IMR-90 (cell line): ENCODE measurements at regions not wholly inside any gene's neighbourhood (a gene's known extent, or its start where the extent isn't known, plus 50 kb on each side); places are given as distances from the start of the nearest gene placed in this dataset.

Experiments
- ATAC-seq: fragments of 200-7000 bp; cut with Tn5 transposase; 2 replicates; pipeline ENCODE4 v1.9.1; 2020; ENCODE audit warnings: low read depth, mild to moderate bottlenecking, moderate library complexity
- BruUV-seq: library from RNA; stranded (reverse); fragments of 400-500 nt; replicated peaks from 2 replicates; lab custom pipeline; 2021; lab: Mats Ljungman, UMichigan
- CTCF ChIA-PET: fragments of 300-600 bp; formaldehyde crosslinking; extraction: SDS; loops from one replicate; lab custom pipeline; 2021; ENCODE audit warnings: antibody characterized with exemption; lab: Yijun Ruan, JAX
- POLR2A ChIA-PET: fragments of 300-600 bp; sonication (Branson Sonifier 250); formaldehyde crosslinking; loops from one replicate; lab custom pipeline; 2022; ENCODE audit warnings: antibody characterized with exemption; ENCODE audit not compliant: unreplicated experiment; lab: Charles Lee
- DNase-seq: peaks from one replicate; pipeline ENCODE4 v3.0.0; 2013
- H2AFZ ChIP-seq: replicated peaks from 2 replicates; pipeline ENCODE3; 2013; ENCODE audit warnings: low read length, mild to moderate bottlenecking; ENCODE audit not compliant: poor library complexity
- H2AK5ac ChIP-seq: 2 replicates; pipeline ENCODE4 v1.6.1; 2013; ENCODE audit warnings: low read depth, low read length, inconsistent platforms
- H2AK9ac ChIP-seq: replicated peaks from 2 replicates; pipeline ENCODE3; 2013; ENCODE audit warnings: mild to moderate bottlenecking, low read depth, low read length, moderate library complexity; ENCODE audit not compliant: poor library complexity
- H2BK120ac ChIP-seq: 2 replicates; pipeline ENCODE4 v1.6.1; 2013; ENCODE audit warnings: low read depth, low read length, inconsistent platforms
- H2BK15ac ChIP-seq: 3 replicates; pipeline ENCODE4 v1.6.1; 2013; ENCODE audit warnings: low read depth, low read length, inconsistent platforms
- H2BK20ac ChIP-seq: 2 replicates; pipeline ENCODE4 v1.6.1; 2013; ENCODE audit warnings: low read depth, mild to moderate bottlenecking, inconsistent platforms, low read length, moderate library complexity
- H2BK5ac ChIP-seq: 2 replicates; pipeline ENCODE4 v1.6.1; 2013; ENCODE audit warnings: mild to moderate bottlenecking, low read depth, low read length, inconsistent platforms; ENCODE audit not compliant: poor library complexity, severe bottlenecking
- H3K14ac ChIP-seq: replicated peaks from 2 replicates; pipeline ENCODE4 v1.6.1; 2013; ENCODE audit warnings: low read depth, low read length, inconsistent platforms
- H3K18ac ChIP-seq: 2 replicates; pipeline ENCODE4 v1.6.1; 2013; ENCODE audit warnings: low read depth, low read length, control low read depth
- H3K23ac ChIP-seq: 2 replicates; pipeline ENCODE4 v1.6.1; 2013; ENCODE audit warnings: low read depth, low read length, inconsistent platforms
- H3K27ac ChIP-seq: 2 replicates; pipeline ENCODE4 v1.5.1; 2013; ENCODE audit warnings: mild to moderate bottlenecking, control low read depth, low read length; ENCODE audit not compliant: insufficient read depth
- H3K27me3 ChIP-seq: 2 replicates; pipeline ENCODE4 v1.6.1; 2013; ENCODE audit warnings: low read length; ENCODE audit not compliant: control insufficient read depth, insufficient read depth
- H3K36me3 ChIP-seq: 2 replicates; pipeline ENCODE4 v1.6.1; 2013; ENCODE audit warnings: low read length, mixed read lengths; ENCODE audit not compliant: control insufficient read depth, insufficient read depth
- H3K4ac ChIP-seq: 2 replicates; pipeline ENCODE4 v1.6.1; 2013; ENCODE audit warnings: low read depth, low read length, inconsistent platforms
- H3K4me1 ChIP-seq: 2 replicates; pipeline ENCODE4 v1.6.1; 2013; ENCODE audit warnings: low read length, mixed read lengths; ENCODE audit not compliant: control insufficient read depth, insufficient read depth
- H3K4me2 ChIP-seq: 2 replicates; pipeline ENCODE4 v1.6.1; 2013; ENCODE audit warnings: low read depth, mild to moderate bottlenecking, control low read depth, low read length, moderate library complexity
- H3K4me3 ChIP-seq: 2 replicates; pipeline ENCODE4 v1.5.1; 2013; ENCODE audit warnings: low read depth, mild to moderate bottlenecking, control low read depth, low read length, moderate library complexity; ENCODE audit not compliant: insufficient read depth
- H3K56ac ChIP-seq: 2 replicates; pipeline ENCODE4 v1.6.1; 2013; ENCODE audit warnings: low read length, inconsistent platforms; ENCODE audit not compliant: insufficient read depth; ENCODE audit errors: extremely low read depth
- H3K79me1 ChIP-seq, 2 experiments: 2 replicates each; pipeline ENCODE4 v1.6.1; 2013; ENCODE audit warnings: low read length in 2 of 2, inconsistent platforms in 1 of 2, low read depth in 1 of 2
- H3K9ac ChIP-seq: 2 replicates; pipeline ENCODE4 v1.6.1; 2013; ENCODE audit warnings: low read depth, low read length, control low read depth
- H3K9me1 ChIP-seq: 2 replicates; pipeline ENCODE4 v1.6.1; 2013; ENCODE audit warnings: low read length, inconsistent platforms; ENCODE audit not compliant: insufficient read depth
- H3K9me3 ChIP-seq: 2 replicates; pipeline ENCODE4 v1.6.1; 2013; ENCODE audit warnings: low read length; ENCODE audit not compliant: control insufficient read depth, insufficient read depth
- H4K20me1 ChIP-seq: 2 replicates; pipeline ENCODE4 v1.6.1; 2013; ENCODE audit warnings: low read length, inconsistent platforms; ENCODE audit not compliant: insufficient read depth
- H4K5ac ChIP-seq: 2 replicates; pipeline ENCODE4 v1.6.1; 2013; ENCODE audit warnings: mild to moderate bottlenecking, low read depth, low read length, control low read depth
- H4K8ac ChIP-seq, 2 experiments: 2 replicates each; pipeline ENCODE4 v1.6.1; 2013; ENCODE audit warnings: low read depth in 2 of 2, low read length in 2 of 2, control low read depth in 1 of 2, inconsistent platforms in 1 of 2
- H4K91ac ChIP-seq: 2 replicates; pipeline ENCODE4 v1.6.1; 2013; ENCODE audit warnings: low read depth, low read length, inconsistent platforms; ENCODE audit not compliant: insufficient read depth
- BHLHE40 ChIP-seq: fragments of 150-350 bp; IDR thresholded peaks from 2 replicates; pipeline ENCODE4 v1.6.1; 2016; ENCODE audit warnings: mild to moderate bottlenecking, low read depth, low read length
- CHD1 ChIP-seq: IDR thresholded peaks from 2 replicates; pipeline ENCODE4 v1.6.1; 2012; ENCODE audit warnings: low read depth, low read length, improper control_type of control experiment
- CTCF ChIP-seq: conservative IDR thresholded peaks from 2 replicates; pipeline ENCODE4 v1.5.1; 2012; ENCODE audit warnings: mild to moderate bottlenecking, low read depth, low read length, improper control_type of control experiment
- POLR2A ChIP-seq: IDR thresholded peaks from 2 replicates; pipeline ENCODE4 v1.6.1; 2012; ENCODE audit warnings: mild to moderate bottlenecking, low read depth, low read length
- RAD21 ChIP-seq: IDR thresholded peaks from 2 replicates; pipeline ENCODE4 v1.6.1; 2012; ENCODE audit warnings: low read length, improper control_type of control experiment
- RCOR1 ChIP-seq: IDR thresholded peaks from 2 replicates; pipeline ENCODE4 v1.6.1; 2012; ENCODE audit warnings: mild to moderate bottlenecking, low read length, improper control_type of control experiment; ENCODE audit not compliant: insufficient replicate concordance
- RFX5 ChIP-seq: IDR thresholded peaks from 2 replicates; pipeline ENCODE4 v1.8.0; 2012; ENCODE audit warnings: low read depth, mild to moderate bottlenecking, low read length, moderate library complexity
- WGBS, 2 experiments: methylation state at CpG; one replicate each; pipeline versions ENCODE4 v1.1.5 to v1.1.7; 2013; ENCODE audit warnings: missing lambda C conversion rate in 2 of 2; ENCODE audit not compliant: insufficient read length in 1 of 2; ENCODE audit errors: extremely low coverage in 2 of 2; 5-methylcytosine and 5-hydroxymethylcytosine counted together
- dilution Hi-C: fragments of 300-500 bp; cut with HindIII; formaldehyde crosslinking; loops from one replicate; pipeline ENCODE4 v1.14.3; 2018; ENCODE audit warnings: low sequenced_read_pairs; ENCODE audit not compliant: unreplicated experiment
- in situ Hi-C: fragments of 300-500 bp; cut with MboI; formaldehyde crosslinking; loops from 3 replicates; pipeline ENCODE4 v1.14.3; 2019; ENCODE audit warnings: low sequenced_read_pairs, inconsistent platforms, mixed read lengths
- intact Hi-C: fragments of 100-400 bp; cut with micrococcal nuclease; formaldehyde crosslinking; loops from 2 replicates; pipeline ENCODE4 v1.10.0; 2022

- no peak overlapping the region for H3K4me3 ChIP-seq
- no peak overlapping the region for H2BK5ac ChIP-seq
- no peak overlapping the region for H2BK15ac ChIP-seq
- H3K4me2 ChIP-seq = no peak overlapping the region
- no CpG with 5 or more reads among the region's 3 CpGs for WGBS, 2 experiments
- H3K23ac ChIP-seq = no peak overlapping the region
- H4K5ac ChIP-seq = no peak overlapping the region
- no peaks in the 10 kb centered on the region for H3K9me1 ChIP-seq
- ChIA-PET CTCF (no interaction called here), POLR2A (no interaction called here)
- ATAC-seq = no peak
- no peak overlapping the region for H3K9ac ChIP-seq
- H2AK5ac ChIP-seq = no peak overlapping the region
- H3K27ac ChIP-seq = no peak overlapping the region
- no peak overlapping the region for H2AK9ac ChIP-seq
- H4K91ac ChIP-seq = no peak overlapping the region
- in situ Hi-C loops (no loop called here), dilution Hi-C loops (no loop called here), intact Hi-C loops (no loop called here)
- DNase-seq = no peak
- no peak overlapping the region for H4K8ac ChIP-seq
- TF ChIP-seq BHLHE40 (no peak), RAD21 (no peak), CHD1 (no peak), CTCF (no peak), RFX5 (no peak), POLR2A (no peak), RCOR1 (no peak)
- H3K4me1 ChIP-seq = peaks cover 5% of the 10 kb centered on the region; the same call in 1 of the 2 replicates
- peaks cover 4% of the 10 kb centered on the region; the same call in 1 of the 2 replicates for H3K9me3 ChIP-seq
- no peak overlapping the region for H3K4ac ChIP-seq
- no peak overlapping the region for H3K56ac ChIP-seq
- H4K20me1 ChIP-seq = no peaks in the 10 kb centered on the region
- no peak overlapping the region for H2BK120ac ChIP-seq
- H3K14ac ChIP-seq = no peak overlapping the region
- BruUV-seq = no TSS peak
- no peaks in the 10 kb centered on the region for H3K27me3 ChIP-seq
- no peak overlapping the region; the same call in 1 of the 2 replicates for H3K18ac ChIP-seq
- H3K79me1 ChIP-seq = no peaks in the 10 kb centered on the region
- no peak overlapping the region for H2AFZ ChIP-seq
- no peak overlapping the region for H2BK20ac ChIP-seq
- H3K36me3 ChIP-seq = no peaks in the 10 kb centered on the region; the same call in 1 of the 2 replicates
Observed at GRCh38 chr3:177523067-177523675, 325.9 kb upstream of the TBL1XR1 start.
